ENCODE measurements at regions not wholly inside any gene's neighbourhood (a gene's known extent, or its start where the extent isn't known, plus 50 kb on each side); places are given as distances from the start of the nearest gene placed in this dataset.

- no peak for DNase-seq (ENCODE audit: extremely low read depth in 1 of 4, low spot score in 3 of 4)
- ATAC-seq, result no peak
- Histone ChIP-seq H3K9me3 (replicated peaks; ENCODE audit: control insufficient read depth, insufficient read depth, low read depth, low read length) (no peaks in the 10 kb centered on the region), H3K9me1 (ENCODE audit: control insufficient read depth, insufficient read depth, low read length) (no peaks in the 10 kb centered on the region), H3K27me3 (ENCODE audit: control insufficient read depth in 2 of 2, insufficient read depth in 2 of 2, low read length in 2 of 2) (no peaks in the 10 kb centered on the region), H3K4me3 (no peak overlapping the region), H2AFZ (ENCODE audit: low read depth, low read length) (no peak overlapping the region), H3K27ac (ENCODE audit: extremely low read depth, low read depth, low read length) (no peak overlapping the region), H4K20me1 (replicated peaks; ENCODE audit: control insufficient read depth, insufficient read depth, low read length) (no peaks in the 10 kb centered on the region), H3K79me2 (ENCODE audit: control insufficient read depth, insufficient read depth, low read length) (no peaks in the 10 kb centered on the region), H3K4me2 (ENCODE audit: insufficient read depth, low read length) (no peak overlapping the region), H3K4me1 (replicated peaks in 1 of 2; ENCODE audit: control insufficient read depth in 2 of 2, insufficient read depth in 2 of 2, low read length in 2 of 2) (no peaks in the 10 kb centered on the region), H3K9ac (ENCODE audit: insufficient read depth in 1 of 2, low read depth in 2 of 2, low read length in 2 of 2) (no peak overlapping the region), H3K36me3 (ENCODE audit: control insufficient read depth, insufficient read depth, low read length) (no peaks in the 10 kb centered on the region)
- TF ChIP-seq MCM2 (IDR thresholded peaks at IDR 0.05; ENCODE audit: low read depth) (no peak), ZNF282 (CRISPR knock-in tag; IDR thresholded peaks at IDR 0.05) (no peak), MCM7 (IDR thresholded peaks at IDR 0.05) (no peak), ARID2 (IDR thresholded peaks at IDR 0.05) (no peak), RFX7 (CRISPR knock-in tag; IDR thresholded peaks at IDR 0.05) (no peak), ZNF444 (CRISPR knock-in tag; IDR thresholded peaks at IDR 0.05) (no peak)
- TF ChIP-seq, protein P1, sequence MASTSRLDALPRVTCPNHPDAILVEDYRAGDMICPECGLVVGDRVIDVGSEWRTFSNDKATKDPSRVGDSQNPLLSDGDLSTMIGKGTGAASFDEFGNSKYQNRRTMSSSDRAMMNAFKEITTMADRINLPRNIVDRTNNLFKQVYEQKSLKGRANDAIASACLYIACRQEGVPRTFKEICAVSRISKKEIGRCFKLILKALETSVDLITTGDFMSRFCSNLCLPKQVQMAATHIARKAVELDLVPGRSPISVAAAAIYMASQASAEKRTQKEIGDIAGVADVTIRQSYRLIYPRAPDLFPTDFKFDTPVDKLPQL (IDR thresholded peaks at IDR 0.05; ENCODE audit: extremely low read depth, insufficient read length), result no peak
- intact Hi-C loops (cut with micrococcal nuclease), result no loop called here
- ChIA-PET CTCF (ENCODE audit: low intra/inter-chr PET ratio) (no interaction called here), POLR2A (no interaction called here)
- FAIRE-seq, result no peak
- in situ Hi-C loops (cut with MboI), result no loop called here
- BruUV-seq (replicated peaks), result no TSS peak
- WGBS (ENCODE audit: insufficient coverage, low coverage, missing lambda C conversion rate), result 0% methylated on average over 1 of the region's 1 CpG
Measured at GRCh38 chr3:162865466-162865865, 1368.9 kb downstream of the OTOL1 start.

GRCh38 chr3:162879021-162879562 is 1382.5 kb downstream of the OTOL1 start:
- H3K9ac ChIP-seq (ENCODE audit: insufficient read depth in 1 of 2, low read depth in 2 of 2, low read length in 2 of 2), result no peak overlapping the region
- H3K4me2 ChIP-seq (ENCODE audit: insufficient read depth, low read length), result no peak overlapping the region
- ChIA-PET CTCF (ENCODE audit: low intra/inter-chr PET ratio) (no interaction called here), POLR2A (no interaction called here)
- H3K27me3 ChIP-seq (ENCODE audit: control insufficient read depth in 2 of 2, insufficient read depth in 2 of 2, low read length in 2 of 2), result no peaks in the 10 kb centered on the region
- in situ Hi-C loops (cut with MboI) (no loop called here), intact Hi-C loops (cut with micrococcal nuclease) (no loop called here)
- no peak overlapping the region for H3K27ac ChIP-seq (ENCODE audit: extremely low read depth, low read depth, low read length)
- ATAC-seq (no peak), FAIRE-seq (no peak), DNase-seq (ENCODE audit: extremely low read depth in 1 of 4, low spot score in 3 of 4) (no peak)
- H3K9me1 ChIP-seq (ENCODE audit: control insufficient read depth, insufficient read depth, low read length), result no peaks in the 10 kb centered on the region
- H3K9me3 ChIP-seq (replicated peaks; ENCODE audit: control insufficient read depth, insufficient read depth, low read depth, low read length), result no peaks in the 10 kb centered on the region
- no peak overlapping the region for H2AFZ ChIP-seq (ENCODE audit: low read depth, low read length)
- TF ChIP-seq BRF2 (IDR thresholded peaks at IDR 0.05; ENCODE audit: borderline replicate concordance, insufficient read depth, insufficient read length), result no peak
- TF ChIP-seq, protein P2, sequence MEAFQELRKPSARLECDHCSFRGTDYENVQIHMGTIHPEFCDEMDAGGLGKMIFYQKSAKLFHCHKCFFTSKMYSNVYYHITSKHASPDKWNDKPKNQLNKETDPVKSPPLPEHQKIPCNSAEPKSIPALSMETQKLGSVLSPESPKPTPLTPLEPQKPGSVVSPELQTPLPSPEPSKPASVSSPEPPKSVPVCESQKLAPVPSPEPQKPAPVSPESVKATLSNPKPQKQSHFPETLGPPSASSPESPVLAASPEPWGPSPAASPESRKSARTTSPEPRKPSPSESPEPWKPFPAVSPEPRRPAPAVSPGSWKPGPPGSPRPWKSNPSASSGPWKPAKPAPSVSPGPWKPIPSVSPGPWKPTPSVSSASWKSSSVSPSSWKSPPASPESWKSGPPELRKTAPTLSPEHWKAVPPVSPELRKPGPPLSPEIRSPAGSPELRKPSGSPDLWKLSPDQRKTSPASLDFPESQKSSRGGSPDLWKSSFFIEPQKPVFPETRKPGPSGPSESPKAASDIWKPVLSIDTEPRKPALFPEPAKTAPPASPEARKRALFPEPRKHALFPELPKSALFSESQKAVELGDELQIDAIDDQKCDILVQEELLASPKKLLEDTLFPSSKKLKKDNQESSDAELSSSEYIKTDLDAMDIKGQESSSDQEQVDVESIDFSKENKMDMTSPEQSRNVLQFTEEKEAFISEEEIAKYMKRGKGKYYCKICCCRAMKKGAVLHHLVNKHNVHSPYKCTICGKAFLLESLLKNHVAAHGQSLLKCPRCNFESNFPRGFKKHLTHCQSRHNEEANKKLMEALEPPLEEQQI (IDR thresholded peaks at IDR 0.05), result no peak
- no peak for TF ChIP-seq FOXP1 (CRISPR knock-in tag; IDR thresholded peaks at IDR 0.05)
- no peak for TF ChIP-seq ERF (CRISPR knock-in tag; IDR thresholded peaks at IDR 0.05)
- no peaks in the 10 kb centered on the region for H3K79me2 ChIP-seq (ENCODE audit: control insufficient read depth, insufficient read depth, low read length)
- H3K36me3 ChIP-seq (ENCODE audit: control insufficient read depth, insufficient read depth, low read length), result no peaks in the 10 kb centered on the region
- no peak overlapping the region for H3K4me3 ChIP-seq
- BruUV-seq (replicated peaks), result no TSS peak
- no peaks in the 10 kb centered on the region for H3K4me1 ChIP-seq (replicated peaks in 1 of 2; ENCODE audit: control insufficient read depth in 2 of 2, insufficient read depth in 2 of 2, low read length in 2 of 2)
- H4K20me1 ChIP-seq (replicated peaks; ENCODE audit: control insufficient read depth, insufficient read depth, low read length), result no peaks in the 10 kb centered on the region
- WGBS (ENCODE audit: insufficient coverage, low coverage, missing lambda C conversion rate), result 13% methylated on average over 1 of the region's 1 CpG
